ENCODE measurements at regions not wholly inside any gene's neighbourhood (a gene's known extent, or its start where the extent isn't known, plus 50 kb on each side); places are given as distances from the start of the nearest gene placed in this dataset.

DNA sequence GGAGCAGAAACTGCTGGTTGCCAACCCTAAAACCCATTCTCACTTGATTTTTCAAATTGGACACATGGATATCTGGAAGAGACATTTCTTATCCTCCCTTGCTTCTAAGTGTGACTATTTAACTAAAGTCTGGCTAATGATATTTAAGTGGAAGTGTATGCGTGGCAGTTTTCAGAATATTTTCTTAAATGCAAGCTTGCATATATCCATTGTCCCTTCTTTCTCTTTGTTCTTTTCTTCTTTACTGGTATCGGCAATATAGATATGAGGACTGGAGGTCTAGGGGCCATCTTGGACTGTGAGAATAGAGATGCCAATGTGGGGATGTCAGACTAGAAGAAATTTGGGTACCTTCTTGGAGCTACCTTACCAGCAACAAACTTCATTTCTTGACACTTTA lies 364.3 kb upstream of the DPH6 start:
- TF ChIP-seq, protein P1, sequence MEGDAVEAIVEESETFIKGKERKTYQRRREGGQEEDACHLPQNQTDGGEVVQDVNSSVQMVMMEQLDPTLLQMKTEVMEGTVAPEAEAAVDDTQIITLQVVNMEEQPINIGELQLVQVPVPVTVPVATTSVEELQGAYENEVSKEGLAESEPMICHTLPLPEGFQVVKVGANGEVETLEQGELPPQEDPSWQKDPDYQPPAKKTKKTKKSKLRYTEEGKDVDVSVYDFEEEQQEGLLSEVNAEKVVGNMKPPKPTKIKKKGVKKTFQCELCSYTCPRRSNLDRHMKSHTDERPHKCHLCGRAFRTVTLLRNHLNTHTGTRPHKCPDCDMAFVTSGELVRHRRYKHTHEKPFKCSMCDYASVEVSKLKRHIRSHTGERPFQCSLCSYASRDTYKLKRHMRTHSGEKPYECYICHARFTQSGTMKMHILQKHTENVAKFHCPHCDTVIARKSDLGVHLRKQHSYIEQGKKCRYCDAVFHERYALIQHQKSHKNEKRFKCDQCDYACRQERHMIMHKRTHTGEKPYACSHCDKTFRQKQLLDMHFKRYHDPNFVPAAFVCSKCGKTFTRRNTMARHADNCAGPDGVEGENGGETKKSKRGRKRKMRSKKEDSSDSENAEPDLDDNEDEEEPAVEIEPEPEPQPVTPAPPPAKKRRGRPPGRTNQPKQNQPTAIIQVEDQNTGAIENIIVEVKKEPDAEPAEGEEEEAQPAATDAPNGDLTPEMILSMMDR (IDR thresholded peaks at IDR 0.05), result no peak
- DNase-seq, result no peak
- H3K9me3 ChIP-seq, result no peaks in the 10 kb centered on the region
- no peak overlapping the region for H3K4me3 ChIP-seq
- no peak overlapping the region for H3K27ac ChIP-seq
- no peaks in the 10 kb centered on the region for H3K27me3 ChIP-seq (ENCODE audit: low read depth)
- intact Hi-C loops (cut with DNase I), result no loop called here
- no peaks in the 10 kb centered on the region for H3K4me1 ChIP-seq
- ATAC-seq, result no peak
- H3K36me3 ChIP-seq, result no peaks in the 10 kb centered on the region

DNA sequence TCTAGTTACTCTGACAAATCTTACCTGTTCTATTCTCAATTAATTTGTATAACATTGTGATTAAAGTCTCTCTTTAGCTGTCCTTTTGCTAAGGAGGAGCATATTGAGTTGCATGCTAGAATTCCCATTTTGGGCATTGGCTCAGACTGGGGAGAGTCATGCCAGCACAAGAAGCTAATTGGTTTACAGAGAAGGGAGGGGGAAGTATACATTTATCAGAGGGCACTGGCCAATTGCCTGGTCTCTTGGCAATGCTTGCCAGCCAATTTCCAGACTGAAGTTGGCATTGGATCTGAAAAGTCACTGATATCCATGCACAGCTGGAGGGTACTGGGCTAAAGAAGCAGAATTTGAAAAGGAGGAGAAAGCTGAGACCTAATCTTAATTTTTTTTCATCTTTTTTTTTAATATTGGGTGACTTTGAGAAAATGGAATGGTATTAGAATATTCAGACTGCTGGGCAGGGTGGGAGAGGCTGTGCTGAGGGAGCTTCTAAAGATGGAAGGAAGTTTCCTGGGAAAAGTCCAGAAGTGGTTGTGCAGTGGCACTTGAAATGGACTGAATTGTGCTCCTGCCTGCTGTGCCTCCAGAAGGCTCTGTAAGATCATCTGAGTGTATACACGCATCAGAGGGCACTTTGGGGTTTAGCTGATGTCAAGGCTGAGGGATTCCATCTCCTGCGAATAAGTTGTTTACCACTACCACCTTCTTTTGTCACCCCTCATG lies 365.2 kb upstream of the DPH6 start:
- Histone ChIP-seq H3K36me3 (no peaks in the 10 kb centered on the region), H3K4me1 (no peaks in the 10 kb centered on the region), H3K27ac (no peak overlapping the region), H3K4me3 (no peak overlapping the region), H3K9me3 (no peaks in the 10 kb centered on the region), H3K27me3 (ENCODE audit: low read depth) (no peaks in the 10 kb centered on the region)
- intact Hi-C loops (cut with DNase I), result no loop called here
- ATAC-seq (no peak), DNase-seq (no peak)
- TF ChIP-seq, protein P1 (IDR thresholded peaks at IDR 0.05), result no peak

GRCh38 chr15:35912196-35912595 lies 366.2 kb upstream of the DPH6 start:
- Histone ChIP-seq H3K4me1 (no peaks in the 10 kb centered on the region), H3K36me3 (no peaks in the 10 kb centered on the region), H3K27ac (no peak overlapping the region), H3K27me3 (ENCODE audit: low read depth) (no peaks in the 10 kb centered on the region), H3K4me3 (no peak overlapping the region), H3K9me3 (no peaks in the 10 kb centered on the region)
- ATAC-seq (no peak), DNase-seq (no peak)
- TF ChIP-seq, protein P1 (IDR thresholded peaks at IDR 0.05), result no peak
- intact Hi-C loops (cut with DNase I), result no loop called here

GRCh38 chr15:35914573-35914972 lies 368.6 kb upstream of the DPH6 start:
- Histone ChIP-seq H3K27me3 (ENCODE audit: low read depth) (no peaks in the 10 kb centered on the region), H3K36me3 (no peaks in the 10 kb centered on the region), H3K27ac (no peak overlapping the region), H3K4me3 (no peak overlapping the region), H3K4me1 (no peaks in the 10 kb centered on the region), H3K9me3 (no peaks in the 10 kb centered on the region)
- intact Hi-C loops (cut with DNase I), result no loop called here
- TF ChIP-seq, protein P1 (IDR thresholded peaks at IDR 0.05), result no peak
- ATAC-seq, result no peak
- no peak for DNase-seq

DNA sequence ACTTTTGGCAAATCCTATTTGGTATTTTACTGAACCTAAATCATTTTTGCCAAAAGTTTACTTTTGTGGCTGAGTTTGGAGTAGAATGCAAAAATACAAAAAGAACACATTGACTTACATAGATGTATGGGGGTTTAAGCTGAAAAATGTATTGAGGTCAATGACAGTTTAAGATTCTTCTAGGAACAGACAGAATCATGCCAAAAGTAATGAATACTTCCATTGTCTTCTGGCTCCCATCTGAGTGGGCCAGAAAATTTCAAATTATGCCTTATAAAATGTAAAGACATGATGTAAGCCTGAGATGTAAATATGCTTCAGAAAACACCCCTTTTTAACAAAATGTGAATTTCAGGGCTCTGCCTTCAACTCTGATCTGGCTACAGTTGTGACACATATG lies 375.1 kb upstream of the DPH6 start:
- TF ChIP-seq, protein P1 (IDR thresholded peaks at IDR 0.05), result no peak
- H3K4me1 ChIP-seq, result no peaks in the 10 kb centered on the region
- no peak overlapping the region for H3K4me3 ChIP-seq
- H3K27ac ChIP-seq, result no peak overlapping the region
- DNase-seq, result no peak
- H3K36me3 ChIP-seq, result no peaks in the 10 kb centered on the region
- intact Hi-C loops (cut with DNase I), result no loop called here
- H3K27me3 ChIP-seq (ENCODE audit: low read depth), result no peaks in the 10 kb centered on the region
- no peaks in the 10 kb centered on the region for H3K9me3 ChIP-seq
- ATAC-seq, result no peak
